ENCODE measurements at regions not wholly inside any gene's neighbourhood (a gene's known extent, or its start where the extent isn't known, plus 50 kb on each side); places are given as distances from the start of the nearest gene placed in this dataset.
"Not testable (repeated sequence)": the region's sequence is repeated elsewhere in the genome, so short reads cannot be mapped to it uniquely, and the experiment has no call there.

GRCh38 chr5:96203761-96204160 lies 229.3 kb downstream of the PCSK1 start:
- no peak for DNase-seq

DNA sequence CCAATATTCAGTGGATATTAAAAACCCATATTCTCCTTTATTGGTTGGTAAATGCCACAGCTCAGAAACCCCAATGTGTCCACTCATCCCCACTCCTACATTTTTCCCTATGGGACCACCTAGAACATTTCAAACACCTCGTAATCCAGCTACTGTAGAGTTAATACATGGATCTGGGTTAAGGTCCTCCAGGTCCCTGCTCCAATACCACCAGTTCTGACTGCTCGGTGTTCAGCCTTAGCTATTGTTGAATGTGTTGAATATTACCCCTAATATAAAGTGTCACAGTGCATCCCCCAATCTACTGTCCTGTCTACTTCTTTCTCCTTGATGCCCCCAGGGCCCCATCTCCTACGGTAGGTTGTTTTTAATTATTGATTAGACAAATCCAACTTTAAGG lies 231.5 kb downstream of the PCSK1 start:
- DNase-seq: no peak

GRCh38 chr5:96200641-96201040 lies 232.4 kb downstream of the PCSK1 start:
- no peak for DNase-seq

GRCh38 chr5:96199713-96200183 lies 233.3 kb downstream of the PCSK1 start:
- no peak for DNase-seq

DNA sequence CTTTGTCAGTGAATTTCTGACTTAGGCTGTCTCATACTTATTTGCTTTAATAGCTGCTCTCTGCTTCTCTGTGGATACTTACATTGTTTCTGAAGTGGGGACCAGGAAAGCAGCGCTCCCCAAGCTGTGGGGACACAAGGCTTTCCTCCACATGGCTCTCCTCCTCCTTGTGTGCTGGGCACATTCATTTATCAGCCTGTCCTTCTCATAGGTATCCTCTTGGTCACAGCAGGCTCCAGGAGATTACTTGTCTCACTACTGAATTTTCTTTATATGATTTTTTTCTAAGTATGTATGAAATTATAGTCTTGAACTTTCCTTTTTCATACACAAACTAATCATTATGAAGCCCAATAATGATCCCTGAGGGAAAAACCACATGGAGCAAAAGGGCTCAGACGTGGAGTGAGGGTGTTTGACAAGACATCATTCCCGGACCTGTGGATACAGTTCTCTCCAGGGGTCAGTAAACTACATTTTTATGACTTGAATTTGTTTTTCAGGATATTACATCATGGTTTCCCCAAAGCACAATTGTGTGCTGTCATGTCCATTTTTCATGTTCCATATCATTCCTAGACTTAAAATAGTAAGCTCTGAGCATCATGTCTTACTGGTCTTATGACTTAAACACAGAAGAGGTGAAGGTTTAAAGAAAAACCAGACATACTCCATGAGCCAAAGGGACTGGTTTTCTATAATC lies 234.5 kb downstream of the PCSK1 start:
- no peak for DNase-seq

DNA sequence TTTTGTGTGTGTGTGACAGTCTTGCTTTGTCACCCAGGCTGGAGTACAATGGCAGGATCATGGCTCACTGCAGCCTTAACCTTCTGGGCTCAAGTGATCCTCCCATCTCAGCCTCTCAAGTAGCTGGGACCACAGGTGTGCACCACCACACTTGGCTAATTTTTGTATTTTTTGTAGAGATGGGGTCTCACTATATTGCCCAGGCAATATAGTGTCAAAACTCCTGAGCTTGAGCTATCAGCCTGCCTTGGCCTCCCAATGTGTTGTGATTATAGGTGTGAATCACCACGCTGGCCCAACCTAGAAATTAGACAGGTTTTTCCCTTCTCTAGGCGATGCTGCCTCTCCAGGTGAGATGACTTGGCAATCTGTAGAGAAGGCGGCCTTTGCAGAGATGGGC lies 235.3 kb downstream of the PCSK1 start:
- DNase-seq: not testable (repeated sequence)

GRCh38 chr5:96197347-96197746 lies 235.7 kb upstream of the ELL2 start:
- no peak for DNase-seq

GRCh38 chr5:96196890-96197289 lies 235.2 kb upstream of the ELL2 start:
- no peak for DNase-seq

- no peak for DNase-seq
Observed at GRCh38 chr5:96196407-96196806, 234.8 kb upstream of the ELL2 start.

DNA sequence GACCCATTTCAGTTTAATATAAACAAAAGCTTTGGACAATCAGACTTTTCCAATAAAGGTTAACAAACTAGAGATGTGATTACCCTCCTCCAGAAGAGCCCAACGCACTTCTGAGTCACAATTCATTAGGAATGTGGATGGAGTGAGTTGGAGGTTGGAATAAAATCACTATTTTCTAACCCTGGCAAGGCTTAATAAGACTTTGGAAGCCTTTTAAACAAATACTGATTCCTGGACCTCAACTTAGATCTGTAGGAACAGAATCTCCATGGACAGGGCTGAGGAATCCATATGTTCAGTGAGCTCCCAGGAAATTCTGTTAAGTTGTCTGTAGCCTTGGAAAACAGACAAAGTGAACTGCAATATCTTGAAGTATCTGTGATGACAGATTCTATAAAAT lies 233.5 kb upstream of the ELL2 start:
- DNase-seq: no peak

DNA sequence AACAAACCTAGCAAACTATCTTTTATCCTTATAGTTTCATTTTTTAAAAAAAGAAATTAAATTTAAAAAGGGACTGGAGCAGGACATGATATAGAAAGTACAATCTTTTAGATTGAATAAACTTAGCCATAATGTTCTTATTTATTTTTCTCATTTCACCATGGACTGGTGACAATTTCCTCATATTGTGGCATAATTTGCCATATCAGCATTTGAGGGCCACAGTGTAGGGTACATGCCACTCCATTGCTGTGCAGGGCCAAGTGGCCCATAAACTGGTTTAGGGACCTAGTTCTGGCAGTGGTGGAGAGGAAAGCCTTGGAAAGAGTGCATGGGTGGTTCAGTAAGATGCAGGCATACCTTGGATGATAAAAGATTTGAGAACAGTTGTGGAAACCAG lies 232.9 kb upstream of the ELL2 start:
- DNase-seq: no peak

GRCh38 chr5:96193946-96194345 lies 232.3 kb upstream of the ELL2 start:
- no peak for DNase-seq

DNA sequence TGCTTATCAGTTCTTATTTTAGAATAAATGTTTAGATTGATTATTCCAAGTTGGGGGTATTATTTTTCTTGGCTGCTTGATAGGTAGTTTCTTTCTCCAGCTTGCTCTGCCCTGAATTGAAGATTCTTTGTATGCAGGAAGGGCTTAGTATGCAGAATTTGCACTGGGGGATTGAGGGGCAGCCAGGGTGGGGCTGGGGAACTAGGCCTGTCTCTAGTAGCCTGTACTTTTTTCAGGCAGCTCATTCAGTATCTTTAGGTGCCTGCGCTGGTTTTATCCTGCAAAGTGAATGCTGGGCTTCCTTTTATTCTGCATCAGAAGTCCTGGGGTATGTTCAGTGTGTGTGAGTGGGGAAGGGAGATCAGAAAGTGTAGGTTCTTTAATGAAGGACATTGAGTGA lies 228.3 kb upstream of the ELL2 start:
- DNase-seq: no peak

DNA sequence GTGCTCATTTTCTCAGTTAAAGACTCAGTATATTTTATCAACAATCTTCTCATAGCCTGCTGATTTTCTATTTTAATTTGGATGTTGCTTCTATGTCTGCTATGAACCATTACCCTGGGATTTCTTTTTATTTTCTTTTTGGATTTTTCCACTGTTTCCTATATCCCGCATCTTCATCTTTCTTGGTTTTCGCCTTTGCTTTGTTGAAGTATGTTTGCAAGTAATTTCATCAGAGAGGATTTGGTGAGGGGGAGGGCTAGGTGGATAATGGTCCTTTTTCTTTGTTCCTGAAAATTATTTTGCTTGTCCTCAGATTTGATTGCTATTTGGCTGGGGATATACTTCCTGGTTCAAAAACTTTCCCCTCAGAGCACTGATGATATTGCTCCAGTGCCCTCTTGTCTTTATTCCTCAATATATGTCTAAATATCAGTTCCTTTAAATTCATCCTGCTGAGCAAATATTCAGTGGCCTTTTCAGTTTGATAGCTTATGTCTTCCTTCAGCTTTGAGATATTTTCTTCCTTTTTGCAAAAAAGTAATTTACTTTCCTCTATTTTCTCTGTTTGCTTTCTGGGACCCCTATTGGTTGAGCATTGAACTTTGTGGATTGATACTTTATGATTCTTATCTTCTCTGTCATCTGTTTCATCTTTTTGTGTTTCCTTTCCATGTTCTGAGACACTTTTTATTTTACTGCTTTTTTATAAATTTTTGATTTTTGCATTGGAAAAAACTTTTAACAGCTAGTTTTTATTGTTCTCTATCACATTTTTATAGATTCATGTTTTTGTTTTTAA lies 227.6 kb upstream of the ELL2 start:
- no peak for DNase-seq

- DNase-seq: no peak
Observed at GRCh38 chr5:96187309-96188027, 225.8 kb upstream of the ELL2 start.

GRCh38 chr5:96184510-96184909 lies 222.9 kb upstream of the ELL2 start:
- not testable (repeated sequence) for DNase-seq

- no peak for DNase-seq
Observed at GRCh38 chr5:96180684-96181435, 219.2 kb upstream of the ELL2 start.

DNA sequence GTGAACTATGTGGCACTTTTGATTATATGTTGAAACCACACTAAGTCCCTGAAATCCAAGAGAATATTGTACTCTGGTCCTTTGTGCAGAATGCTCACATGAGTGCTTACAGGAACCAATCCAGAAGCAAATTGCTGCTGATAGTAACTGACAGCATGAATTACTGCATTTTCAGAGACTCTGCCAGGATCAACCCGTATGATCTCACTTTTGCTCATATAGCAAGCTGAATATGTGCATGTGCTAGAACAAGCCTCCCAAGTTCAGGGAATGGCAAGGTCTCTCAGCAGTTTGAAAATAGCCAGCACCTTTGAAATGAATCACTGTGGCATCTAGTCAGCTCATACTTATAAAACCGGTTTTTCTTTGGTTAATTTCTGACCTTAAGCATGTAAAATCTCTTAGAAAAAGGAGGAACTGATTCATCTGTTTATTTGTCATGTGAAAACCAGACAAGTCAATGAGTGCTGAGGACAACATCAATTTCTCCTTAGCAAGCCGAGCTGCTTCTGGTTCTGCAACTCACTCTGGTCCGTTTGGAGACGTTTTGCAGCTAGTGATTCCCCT lies 215.7 kb upstream of the ELL2 start:
- DNase-seq: no peak

GRCh38 chr5:96176022-96176421 lies 214.4 kb upstream of the ELL2 start:
- DNase-seq: no peak

- no peak for DNase-seq
Observed at GRCh38 chr5:96175090-96175489, 213.4 kb upstream of the ELL2 start.

- DNase-seq: no peak
Observed at GRCh38 chr5:96173366-96173765, 211.7 kb upstream of the ELL2 start.

- DNase-seq: peak; percentile 16
Observed at GRCh38 chr5:96172436-96172835, 210.8 kb upstream of the ELL2 start.
